ENCODE measurements at regions not wholly inside any gene's neighbourhood (a gene's known extent, or its start where the extent isn't known, plus 50 kb on each side); places are given as distances from the start of the nearest gene placed in this dataset.
"Not testable (repeated sequence)": the region's sequence is repeated elsewhere in the genome, so short reads cannot be mapped to it uniquely, and the experiment has no call there.

DNA sequence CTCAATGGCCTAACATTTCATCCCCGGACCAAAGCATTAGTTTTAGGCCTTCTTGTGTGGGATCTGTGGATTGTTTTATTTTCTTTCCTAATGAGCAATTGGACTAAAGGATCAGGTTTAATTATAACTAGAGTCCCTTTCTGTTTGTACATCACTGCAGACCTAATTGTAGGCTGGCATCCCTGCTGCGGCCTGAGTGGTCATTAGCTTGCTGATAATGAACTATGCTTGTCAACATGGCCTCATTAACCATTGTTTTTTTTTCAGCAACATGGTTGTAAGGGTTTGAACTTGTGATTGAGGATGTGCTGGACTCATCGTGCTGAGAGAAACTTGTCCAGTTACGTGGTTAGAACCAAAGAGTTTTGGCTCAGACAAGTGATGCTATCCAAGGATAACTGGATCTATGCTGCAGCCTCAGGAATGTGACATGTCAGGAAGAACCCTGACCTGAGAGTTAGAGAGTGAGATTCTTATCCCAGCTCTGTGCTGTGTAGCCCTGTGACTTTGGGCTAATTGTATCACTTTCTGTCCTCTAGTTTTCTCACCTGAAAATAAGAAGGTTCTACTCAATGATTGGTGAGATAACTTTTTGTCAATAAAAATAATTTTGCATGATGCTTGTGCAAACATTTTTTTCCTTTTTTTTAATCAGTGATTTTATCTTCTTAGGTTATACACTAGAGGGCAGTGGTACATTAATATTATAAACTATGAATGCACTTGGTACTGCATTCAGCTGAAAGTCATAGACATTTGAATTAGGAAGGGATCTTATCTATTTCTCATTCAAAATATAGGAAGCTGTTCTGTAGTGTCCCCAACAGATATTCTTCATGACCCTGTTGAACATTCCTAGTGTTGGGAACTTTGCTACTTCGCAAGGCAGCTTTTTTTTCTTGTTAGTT lies 140.9 kb downstream of the RNF144B start:
- DNase-seq, result no peak

DNA sequence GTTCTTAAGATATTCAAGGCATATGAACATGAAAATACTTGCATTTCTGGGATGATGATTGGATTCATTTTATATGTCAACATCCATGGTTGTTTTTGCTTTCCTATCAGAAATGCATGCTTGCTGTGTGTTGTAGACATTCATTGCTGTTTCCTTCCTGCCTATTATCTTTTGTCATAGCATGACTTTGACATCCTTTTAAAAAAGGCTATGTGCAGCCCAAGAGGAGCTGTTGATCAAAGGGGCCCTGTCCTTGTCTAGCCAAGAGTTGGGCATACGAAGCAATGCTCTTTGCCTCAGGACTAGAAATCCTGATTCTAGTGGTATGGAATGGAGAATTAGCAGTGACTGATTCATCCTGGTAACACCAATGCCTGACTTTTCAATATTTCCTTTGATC lies 143.1 kb downstream of the RNF144B start:
- DNase-seq, result no peak

DNA sequence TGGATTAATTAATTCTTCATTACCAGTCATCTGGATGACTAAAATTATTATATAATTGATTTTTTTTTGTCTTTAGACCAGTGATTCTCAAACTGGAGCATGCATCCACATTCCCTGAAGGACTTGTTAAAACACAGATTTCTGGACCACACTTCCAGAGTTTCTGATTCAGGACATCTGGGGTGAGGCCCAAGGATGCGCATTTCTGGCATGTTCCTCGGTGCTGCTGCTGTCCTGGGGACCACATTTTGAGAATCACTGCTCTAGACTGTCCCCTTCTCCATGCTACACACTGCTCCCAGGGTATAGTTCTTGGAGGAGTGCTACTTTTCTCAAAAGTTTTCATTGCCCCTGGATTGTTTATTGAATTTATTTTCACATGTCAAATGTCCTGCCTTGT lies 145.0 kb downstream of the RNF144B start:
- DNase-seq, result no peak

DNA sequence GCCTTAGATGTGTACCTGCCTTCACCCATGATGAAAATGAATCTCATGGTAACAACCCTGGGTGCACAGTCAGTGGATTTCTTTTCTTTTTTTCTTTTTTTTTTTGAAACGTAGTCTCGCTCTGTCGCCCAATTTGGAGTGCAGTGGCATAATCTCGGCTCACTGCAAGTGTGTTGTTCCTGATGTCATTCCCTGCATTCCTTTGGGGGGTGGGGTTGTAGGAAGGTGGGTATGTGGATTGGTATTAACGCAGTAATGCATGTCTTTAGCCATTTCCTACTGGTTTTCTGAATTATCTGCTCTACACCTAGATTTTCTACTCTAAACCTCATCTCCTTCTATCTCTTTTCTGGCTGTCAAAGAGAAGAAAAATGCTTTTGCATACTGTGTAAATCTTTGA lies 146.6 kb downstream of the RNF144B start:
- peak; percentile 74 for DNase-seq

DNA sequence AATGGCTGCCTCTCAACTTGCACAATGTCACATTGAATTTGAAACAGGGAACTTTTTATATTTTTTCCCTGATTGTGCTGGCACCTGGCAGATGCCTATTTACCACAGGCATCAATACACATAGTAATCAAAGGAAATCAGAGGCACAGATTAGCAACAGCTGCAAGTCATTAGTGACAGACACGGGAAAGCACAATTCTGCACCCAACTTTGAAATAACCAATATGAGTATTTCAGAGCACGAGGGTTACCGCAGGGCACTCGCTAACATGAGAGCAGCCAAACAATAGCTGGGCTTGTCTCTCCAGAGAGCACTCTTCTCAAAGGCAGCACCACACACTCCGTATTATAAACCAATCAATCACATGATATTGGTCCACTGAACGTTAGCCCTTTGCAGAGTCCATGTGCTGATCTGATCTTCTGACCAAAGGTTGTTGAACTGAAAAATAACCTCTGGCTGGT lies 149.5 kb downstream of the RNF144B start:
- no peak for DNase-seq

DNA sequence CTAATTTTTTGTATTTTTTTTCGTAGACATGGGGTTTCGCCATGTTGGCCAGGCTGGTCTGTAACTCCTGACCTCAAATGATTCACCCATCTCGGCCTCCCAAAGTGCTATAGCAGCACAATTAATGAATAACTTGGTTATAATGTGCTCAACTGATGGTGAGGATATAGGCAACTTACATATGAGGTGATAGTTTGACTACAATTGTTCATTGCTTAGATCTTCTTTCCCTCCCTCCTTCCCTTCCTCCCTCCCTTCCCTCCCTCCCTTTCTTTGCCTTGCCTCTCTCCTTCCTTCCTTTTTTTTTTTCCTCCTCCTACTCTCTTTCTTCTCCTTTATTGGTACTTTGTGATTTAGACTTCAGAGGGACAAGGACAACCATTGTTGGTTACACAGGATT lies 151.2 kb downstream of the RNF144B start:
- DNase-seq, result no peak

DNA sequence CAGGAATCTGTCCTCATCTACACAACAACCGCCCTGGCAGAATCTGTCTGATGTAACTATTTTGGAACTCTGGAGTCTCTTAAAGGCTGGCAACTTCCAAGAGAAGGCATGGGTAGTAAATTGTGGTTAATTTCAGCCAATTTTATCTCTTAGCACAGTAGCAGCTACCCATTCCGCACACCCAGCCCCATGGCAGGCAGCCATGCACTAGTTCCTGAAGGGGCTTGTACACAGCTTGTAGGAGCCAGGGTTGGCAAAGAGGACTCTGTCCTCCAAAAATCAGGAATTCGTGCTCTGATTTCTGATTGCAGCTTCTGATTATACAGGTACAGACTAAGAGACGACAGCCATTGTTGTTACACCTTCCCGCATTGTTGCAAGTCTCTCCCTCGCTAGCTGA lies 155.9 kb downstream of the RNF144B start:
- DNase-seq, result no peak

DNA sequence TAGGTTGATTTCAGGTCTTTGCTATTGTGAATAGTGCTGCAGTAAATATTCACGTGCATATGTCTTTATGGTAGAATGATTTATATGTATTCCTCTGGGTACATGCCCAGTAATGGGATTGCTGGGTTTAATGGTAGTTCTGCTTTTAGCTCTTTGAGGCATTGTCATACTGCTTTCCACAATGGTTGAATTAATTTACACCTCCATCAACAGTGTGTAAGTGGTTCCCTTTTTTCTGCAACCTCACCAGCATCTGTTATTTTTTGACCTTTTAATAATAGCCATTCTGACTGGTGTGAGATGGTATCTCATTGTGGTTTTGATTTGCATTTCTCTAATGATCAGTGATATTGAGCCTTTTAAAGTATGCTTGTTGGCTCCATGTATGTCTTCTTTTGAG lies 158.0 kb downstream of the RNF144B start:
- DNase-seq, result not testable (repeated sequence)

DNA sequence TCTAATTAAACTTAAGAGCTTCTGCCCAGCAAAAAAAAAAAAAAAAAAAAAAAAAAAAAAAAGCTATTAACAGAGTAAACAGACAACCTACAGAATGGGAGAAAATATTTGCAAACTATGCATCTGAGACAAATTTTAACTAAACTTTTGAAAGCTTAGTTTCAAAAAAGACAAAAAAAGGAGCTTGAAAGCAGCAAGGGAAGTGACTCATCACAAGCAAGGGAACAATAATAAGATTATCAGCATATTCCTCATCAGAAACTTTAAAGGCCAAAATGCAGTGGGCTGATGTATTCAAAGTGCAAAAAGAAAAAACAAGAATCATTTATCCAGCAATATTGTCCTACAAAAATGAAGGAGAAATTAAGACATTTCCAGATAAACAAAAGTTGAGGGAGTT lies 158.6 kb downstream of the RNF144B start:
- DNase-seq, result no peak

DNA sequence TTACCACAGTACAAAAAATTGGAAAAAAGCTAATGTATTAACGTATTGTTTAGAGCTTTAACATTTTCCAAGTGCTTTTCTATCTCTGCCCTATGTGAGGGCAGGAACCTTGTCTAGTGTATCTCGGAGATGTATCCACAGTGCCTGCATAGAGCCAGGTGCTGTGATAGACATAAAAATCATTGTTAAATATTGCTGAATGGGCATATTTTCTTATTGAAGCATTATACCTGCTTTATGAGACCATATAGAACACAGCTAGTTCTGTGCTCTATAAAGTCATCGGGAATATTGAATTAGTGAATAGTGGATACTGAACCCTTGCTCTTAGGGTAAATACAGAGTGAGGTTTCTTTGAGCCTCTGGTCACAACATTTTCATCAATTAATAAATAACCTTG lies 163.0 kb downstream of the RNF144B start:
- DNase-seq, result no peak

DNA sequence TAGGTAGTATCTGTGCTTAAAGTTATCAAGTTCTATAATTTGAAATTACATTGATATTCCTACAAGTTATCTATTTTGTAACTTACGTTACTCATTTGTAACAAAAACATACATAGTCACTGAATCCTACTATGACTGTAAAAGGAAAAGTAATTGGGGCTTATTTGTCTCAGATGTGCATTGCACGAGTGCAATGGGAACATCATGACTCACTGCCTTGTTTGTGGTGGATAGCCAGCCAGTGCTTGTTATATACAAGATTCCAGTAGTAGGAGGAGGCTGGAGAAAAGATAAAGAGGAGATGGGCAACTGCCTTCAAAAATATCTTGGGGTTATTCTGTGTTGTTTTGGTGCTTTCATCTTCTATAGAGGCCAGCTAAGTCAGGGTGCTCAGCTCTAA lies 164.1 kb downstream of the RNF144B start:
- DNase-seq, result no peak

DNA sequence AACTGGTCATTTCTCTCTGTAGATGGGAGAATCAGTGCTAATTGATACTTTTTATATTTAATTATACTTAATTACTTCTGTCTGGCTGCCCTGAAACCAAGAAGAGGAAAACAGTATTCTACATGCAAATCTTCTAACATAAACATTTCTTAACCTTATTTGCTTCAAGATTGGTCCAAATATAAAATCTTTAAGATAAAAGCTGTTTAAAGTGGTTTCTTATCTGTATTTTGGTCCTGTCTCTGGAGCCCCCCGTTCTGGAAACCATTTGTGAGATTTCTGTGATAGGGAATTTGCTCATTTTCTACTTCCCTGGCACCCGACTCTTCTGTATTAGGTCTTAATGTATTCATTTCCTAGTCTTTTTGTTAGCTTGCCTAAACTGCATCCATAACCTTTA lies 168.6 kb downstream of the RNF144B start:
- DNase-seq, result no peak

DNA sequence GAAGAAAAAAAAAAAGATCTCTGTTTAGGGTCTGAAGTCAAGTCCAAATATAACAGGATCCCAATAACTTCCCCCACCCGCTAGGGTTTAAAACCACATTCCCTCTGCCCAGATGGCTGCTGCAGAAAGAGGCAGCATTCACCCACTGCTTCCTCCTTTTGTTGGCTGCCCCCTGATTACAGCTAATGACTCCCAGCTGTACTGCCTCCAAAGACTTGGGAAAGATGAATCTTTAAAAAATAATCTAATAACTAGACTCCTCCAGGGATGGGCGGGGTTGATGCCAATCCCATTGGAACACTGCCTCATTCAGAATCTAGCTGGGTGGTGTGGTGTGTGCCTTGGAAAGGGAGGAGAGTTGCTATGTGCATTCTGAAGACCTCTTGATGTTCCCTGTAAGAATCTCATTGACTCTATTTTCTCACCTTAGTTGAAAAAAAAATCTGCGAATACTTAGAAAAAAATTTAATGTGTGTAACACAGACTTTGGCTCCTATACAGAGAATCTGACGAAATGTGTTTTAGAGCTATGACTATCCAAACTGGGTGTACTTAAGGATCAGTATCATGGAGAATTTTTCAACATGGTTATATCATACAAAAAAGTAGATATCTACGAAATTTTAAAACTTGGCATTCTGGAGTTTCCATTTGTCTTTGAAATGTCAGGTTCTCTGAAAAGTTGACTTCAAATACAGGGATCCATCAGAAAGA lies 174.0 kb downstream of the RNF144B start:
- DNase-seq, result no peak

DNA sequence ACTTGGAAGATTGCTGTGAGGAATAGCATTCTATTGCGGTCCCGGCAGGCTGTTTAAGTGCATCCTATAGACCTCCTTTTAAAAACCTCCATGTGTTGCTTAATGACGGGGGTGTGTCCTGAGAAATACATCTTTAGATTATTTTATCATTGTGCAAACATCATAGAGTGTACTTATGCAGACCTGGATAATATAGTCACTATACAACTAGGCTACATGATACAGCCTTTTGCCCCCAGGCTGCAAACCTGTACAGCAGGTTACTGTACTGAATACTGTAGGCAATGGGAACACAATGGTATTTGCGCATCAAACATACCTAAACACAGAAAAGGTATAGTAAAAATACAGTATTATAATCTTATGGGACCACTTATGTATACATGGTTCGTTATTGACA lies 175.6 kb downstream of the RNF144B start:
- no peak for DNase-seq

DNA sequence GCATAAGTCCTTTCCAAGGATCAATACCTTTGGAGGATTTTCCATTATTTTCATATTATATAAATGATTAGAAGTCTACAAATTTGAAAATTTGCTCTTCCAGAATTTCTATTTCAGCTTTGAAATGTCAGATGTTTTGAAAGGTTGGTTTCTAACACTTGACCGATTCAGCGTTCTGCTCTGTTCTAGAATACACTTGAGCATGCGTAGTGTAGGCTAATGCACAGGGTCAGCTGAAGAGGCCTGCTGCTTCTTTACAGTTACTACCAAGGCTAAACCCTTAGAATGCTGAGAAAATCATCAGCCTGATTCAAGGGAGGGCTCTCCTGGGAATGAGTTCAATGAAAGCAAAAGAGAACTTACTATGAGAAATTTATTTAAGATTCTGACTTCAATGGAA lies 177.6 kb downstream of the RNF144B start:
- no peak for DNase-seq

DNA sequence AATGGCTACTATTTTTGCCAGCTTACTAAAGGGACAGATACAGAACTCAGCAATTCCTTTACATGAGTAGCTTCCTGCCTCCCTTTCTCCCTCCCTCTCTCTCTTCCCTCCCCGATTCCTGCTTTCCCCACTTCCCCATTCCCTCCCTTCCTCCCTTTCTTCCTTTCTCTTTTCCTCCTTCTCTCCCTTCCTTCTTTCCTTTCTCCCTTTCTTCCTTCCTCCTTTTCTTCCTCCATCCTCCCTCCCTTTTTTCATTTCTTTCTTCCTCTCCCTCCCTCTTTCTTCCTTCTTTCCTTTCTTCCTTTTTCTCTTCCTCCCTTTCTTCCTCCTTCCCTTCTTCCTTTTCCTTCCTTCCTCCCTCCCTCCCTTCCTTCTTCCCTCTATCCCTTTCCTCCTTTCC lies 178.1 kb downstream of the RNF144B start:
- no peak for DNase-seq

DNA sequence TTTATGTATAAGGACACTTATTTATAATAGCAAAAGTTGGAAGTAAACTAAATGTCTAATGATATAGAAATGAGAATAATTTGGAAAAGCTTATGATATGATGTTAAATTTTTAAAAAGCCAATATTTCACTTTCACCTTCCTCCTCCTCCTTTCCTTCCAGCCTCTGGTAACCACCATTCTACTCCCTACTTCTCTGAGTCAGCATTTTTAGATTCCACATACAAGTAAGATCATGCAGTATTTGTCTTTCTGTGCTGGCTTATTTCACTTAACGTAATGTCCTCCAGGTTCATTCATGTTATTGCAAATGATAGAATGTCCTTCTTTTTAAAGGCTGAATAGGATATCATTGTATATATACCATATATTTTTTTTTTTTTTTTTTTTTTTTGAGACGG lies 180.2 kb downstream of the RNF144B start:
- DNase-seq, result no peak

DNA sequence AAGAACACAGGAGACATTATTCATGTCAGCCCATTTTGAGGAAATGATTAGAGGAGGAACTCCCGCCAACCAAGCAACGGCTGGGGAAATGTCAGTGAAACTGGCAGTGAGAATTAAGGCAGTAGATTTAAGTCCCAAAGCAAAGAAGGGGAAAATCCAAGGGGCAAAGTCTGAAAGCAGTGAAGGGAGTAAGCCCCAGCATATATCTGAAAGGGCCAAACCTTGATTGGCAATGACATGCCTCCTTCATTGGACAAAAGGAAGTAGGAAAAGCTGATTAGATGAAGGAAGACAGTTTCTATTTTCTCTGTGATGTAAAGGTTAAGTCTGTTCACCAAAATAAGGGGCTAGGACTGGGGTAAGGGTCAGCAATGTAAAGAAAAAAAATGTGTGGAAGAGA lies 190.3 kb downstream of the RNF144B start:
- no peak for DNase-seq

DNA sequence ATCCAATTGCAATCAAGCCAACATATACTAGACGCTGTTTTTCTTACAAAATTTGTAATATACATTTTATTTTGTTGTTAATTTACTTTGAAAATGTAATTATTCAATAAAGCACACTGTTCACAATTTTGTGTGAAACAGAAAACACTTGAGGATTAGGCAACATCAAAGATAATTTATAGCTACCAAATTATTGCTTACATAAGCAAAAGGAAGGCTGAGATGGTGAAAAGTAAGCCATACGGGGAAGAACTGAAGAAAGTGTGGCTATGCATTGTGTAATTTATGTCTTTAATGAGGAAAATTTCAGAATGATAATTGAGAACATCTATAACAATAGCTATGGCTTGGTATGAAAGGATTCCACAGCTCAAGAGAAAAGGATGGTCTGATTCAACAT lies 192.0 kb downstream of the RNF144B start:
- DNase-seq, result no peak

DNA sequence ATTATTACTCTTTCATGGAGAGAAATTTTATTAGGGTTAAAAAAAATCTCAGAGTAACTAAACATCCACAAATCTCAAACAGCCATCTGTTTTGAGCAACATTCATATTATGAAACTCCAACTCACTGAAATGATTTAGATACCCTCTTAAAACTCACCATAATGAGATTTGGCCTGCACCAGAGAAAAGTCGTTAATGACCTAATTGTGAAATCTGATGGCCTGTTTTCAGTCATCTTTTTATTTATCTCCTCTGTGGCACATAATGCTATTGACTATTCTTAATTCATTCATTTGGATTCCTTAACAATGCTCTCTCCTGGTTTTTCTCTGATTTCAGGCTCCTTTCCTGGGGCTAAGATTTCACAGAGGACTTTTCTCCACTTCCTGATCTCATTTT lies 192.7 kb downstream of the RNF144B start:
- DNase-seq, result no peak

DNA sequence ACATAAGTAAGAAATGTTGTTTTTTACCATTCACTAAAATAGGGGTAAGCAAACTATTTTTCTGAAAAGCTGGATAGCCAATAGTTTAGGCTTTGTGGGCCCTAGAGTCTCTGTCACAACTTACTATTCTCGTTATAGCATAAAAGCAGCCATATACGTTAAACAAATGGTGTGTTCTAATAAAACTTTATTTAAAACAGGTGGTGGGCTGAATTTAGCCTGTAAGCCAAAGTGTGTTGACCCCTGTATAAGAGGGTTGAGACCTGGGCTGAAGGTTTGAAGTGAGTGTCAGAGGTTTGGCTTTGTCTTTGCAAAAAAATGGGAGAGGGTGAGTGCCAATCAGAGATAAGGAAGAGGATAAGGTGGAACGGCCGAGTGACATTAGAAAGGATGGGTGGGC lies 197.2 kb downstream of the RNF144B start:
- DNase-seq, result no peak

DNA sequence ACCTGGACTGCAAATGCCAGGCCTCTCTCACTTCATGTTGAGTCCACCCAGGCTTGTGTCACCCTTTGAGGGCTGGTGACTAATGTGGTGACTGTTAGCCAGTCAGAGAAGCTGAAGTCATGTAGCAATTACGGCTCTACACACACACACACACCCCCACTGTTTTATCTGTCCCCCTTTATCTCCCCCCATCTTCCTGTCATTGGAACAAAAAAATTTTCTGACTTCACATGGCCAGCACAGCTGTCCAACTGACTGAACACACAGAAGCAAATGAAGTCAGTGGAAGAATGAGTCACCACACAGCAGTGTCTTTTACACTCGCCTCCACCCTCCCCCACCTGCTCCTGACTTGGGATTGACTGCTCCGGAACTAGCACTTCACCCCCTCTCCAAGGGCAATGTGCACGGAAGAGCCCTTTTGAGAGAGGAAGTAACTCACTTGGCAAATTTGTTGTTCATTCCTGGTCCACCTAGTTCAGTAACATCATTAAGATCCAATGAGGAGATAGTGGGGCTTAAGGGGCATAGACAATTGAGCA lies 198.0 kb downstream of the RNF144B start:
- DNase-seq, result peak; percentile 94

DNA sequence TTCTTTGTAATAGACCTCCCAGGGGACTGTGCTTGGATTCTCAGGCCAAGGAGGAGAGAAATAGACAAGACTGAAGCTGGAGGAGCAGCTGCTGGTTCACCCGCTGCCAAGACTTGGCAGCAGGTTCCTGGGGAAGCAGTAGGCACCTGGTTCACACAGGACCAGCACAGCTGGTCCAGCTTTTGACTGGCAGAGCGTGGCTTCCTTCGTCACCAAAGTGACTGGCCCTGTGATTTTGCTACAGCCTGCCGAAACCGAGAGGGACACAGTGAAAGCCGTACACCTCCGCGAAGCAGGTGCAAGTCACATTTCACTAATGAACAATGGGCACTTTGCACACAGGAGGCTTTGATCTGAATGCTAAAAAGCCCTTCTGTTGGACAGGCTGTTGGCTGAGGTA lies 199.0 kb downstream of the RNF144B start:
- DNase-seq, result no peak

All from islet precursor cell (in vitro differentiated cells).